NCI-H2081 (cell line): ENCODE measurements at regions not wholly inside any gene's neighbourhood (a gene's known extent, or its start where the extent isn't known, plus 50 kb on each side); places are given as distances from the start of the nearest gene placed in this dataset.
"Not testable (repeated sequence)": the region's sequence is repeated elsewhere in the genome, so short reads cannot be mapped to it uniquely, and the experiment has no call there.

Experiments used
- DNase-seq, 2 experiments: peaks; one replicate each; lab custom pipeline; 2025; lab: John Stamatoyannopoulos, UW

- no peak for DNase-seq
These were observed 491.9 kb upstream of the FSIP2 start for GRCh38 chr2:185246717-185247116.

GRCh38 chr2:185255566-185255965 is 483.0 kb upstream of the FSIP2 start:
- no peak for DNase-seq

GRCh38 chr2:185265747-185266146 is 472.9 kb upstream of the FSIP2 start:
- DNase-seq: no peak

GRCh38 chr2:185268651-185269050 is 470.0 kb upstream of the FSIP2 start:
- DNase-seq: no peak

- DNase-seq: no peak
These were observed 463.7 kb upstream of the FSIP2 start for GRCh38 chr2:185274718-185275484.

GRCh38 chr2:185275979-185276378 is 462.6 kb upstream of the FSIP2 start:
- not testable (repeated sequence) for DNase-seq

- DNase-seq: peak in 1 of 2 experiments; percentile 68
These were observed 459.8 kb upstream of the FSIP2 start for GRCh38 chr2:185278761-185279160.

GRCh38 chr2:185279999-185280398 is 458.6 kb upstream of the FSIP2 start:
- DNase-seq: peak in 1 of 2 experiments; percentile 29

GRCh38 chr2:185284696-185285095 is 453.9 kb upstream of the FSIP2 start:
- no peak for DNase-seq

GRCh38 chr2:185290012-185290411 is 448.6 kb upstream of the FSIP2 start:
- not testable (repeated sequence) for DNase-seq

- DNase-seq: peak in 1 of 2 experiments; percentile 37
These were observed 447.5 kb upstream of the FSIP2 start for GRCh38 chr2:185291035-185291647.

GRCh38 chr2:185299867-185300266 is 438.7 kb upstream of the FSIP2 start:
- DNase-seq: no peak

GRCh38 chr2:185306119-185306518 is 432.5 kb upstream of the FSIP2 start:
- no peak for DNase-seq

- DNase-seq: no peak
These were observed 422.2 kb upstream of the FSIP2 start for GRCh38 chr2:185316383-185316782.

- no peak for DNase-seq
These were observed 420.3 kb upstream of the FSIP2 start for GRCh38 chr2:185318271-185318724.

GRCh38 chr2:185335879-185336278 is 402.7 kb upstream of the FSIP2 start:
- no peak for DNase-seq

GRCh38 chr2:185337033-185337432 is 401.6 kb upstream of the FSIP2 start:
- no peak for DNase-seq

GRCh38 chr2:185338104-185338503 is 400.5 kb upstream of the FSIP2 start:
- no peak for DNase-seq

GRCh38 chr2:185347445-185347844 is 391.2 kb upstream of the FSIP2 start:
- DNase-seq: no peak

- no peak for DNase-seq
These were observed 377.8 kb upstream of the FSIP2 start for GRCh38 chr2:185360776-185361175.

GRCh38 chr2:185372188-185372587 is 366.4 kb upstream of the FSIP2 start:
- DNase-seq: no peak

- DNase-seq: no peak
These were observed 365.4 kb upstream of the FSIP2 start for GRCh38 chr2:185373229-185373628.

- no peak for DNase-seq
These were observed 363.7 kb upstream of the FSIP2 start for GRCh38 chr2:185374878-185375277.

- no peak for DNase-seq
These were observed 362.9 kb upstream of the FSIP2 start for GRCh38 chr2:185375731-185376130.
